PC-3 (cell line): ENCODE measurements at regions not wholly inside any gene's neighbourhood (a gene's known extent, or its start where the extent isn't known, plus 50 kb on each side); places are given as distances from the start of the nearest gene placed in this dataset.

Experiments used
- EZH2 ChIP-seq: fragments of 300-600 bp; sonication (generic); IDR thresholded peaks from one replicate; pipeline ENCODE4 v1.6.1; 2017; ENCODE audit warnings: antibody characterized with exemption, mild to moderate bottlenecking, low read length; ENCODE audit not compliant: unreplicated experiment
- EZH2phosphoT487 ChIP-seq: fragments of 300-600 bp; sonication (generic); IDR thresholded peaks from 2 replicates; pipeline ENCODE4 v1.6.1; 2018; ENCODE audit warnings: mild to moderate bottlenecking, antibody characterized with exemption, low read length, borderline replicate concordance
- TF ChIP-seq, protein P1 (sequence below): fragments of 300-600 bp; sonication (generic); conservative IDR thresholded peaks from 2 replicates; pipeline ENCODE4 v1.5.1; 2017; ENCODE audit warnings: antibody characterized with exemption, low read depth, mild to moderate bottlenecking, low read length

DNA sequence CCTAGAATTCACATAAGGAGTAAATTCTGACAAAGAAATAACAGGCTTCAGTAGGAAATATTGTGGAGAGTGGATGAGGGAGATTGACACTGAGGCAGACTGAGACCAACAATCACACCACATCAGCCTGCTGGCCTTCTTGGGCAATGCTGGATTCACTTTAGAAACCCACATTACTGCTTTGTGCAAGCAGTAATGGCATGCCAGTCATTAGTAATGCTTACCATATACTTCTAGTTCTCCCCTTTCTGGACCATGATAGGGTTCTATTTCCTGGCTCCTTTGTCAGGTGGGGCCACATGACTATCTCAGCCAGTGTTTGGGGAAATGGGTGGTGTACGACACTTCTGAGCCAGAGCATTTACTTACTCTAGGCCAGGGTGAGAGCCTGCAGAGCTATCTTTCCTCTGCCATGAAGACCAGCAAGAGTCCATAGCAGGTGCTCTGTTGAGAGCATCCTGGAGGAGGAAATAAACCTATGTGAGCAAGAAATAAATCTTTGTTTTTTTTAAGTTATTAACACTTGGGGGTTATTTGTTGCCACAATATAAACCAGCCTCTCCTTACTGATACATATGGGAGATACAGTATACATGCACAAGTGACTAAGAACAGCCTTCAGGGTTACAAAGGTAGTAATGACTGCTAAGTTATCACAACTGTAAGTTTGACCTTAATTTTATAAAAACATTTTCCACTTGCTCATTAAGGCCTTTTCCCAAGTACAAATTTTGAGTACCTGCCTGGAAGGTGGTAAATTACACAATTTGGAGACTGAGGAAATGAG, 89.3 kb upstream of the TANK start:
- TF ChIP-seq, protein P1, sequence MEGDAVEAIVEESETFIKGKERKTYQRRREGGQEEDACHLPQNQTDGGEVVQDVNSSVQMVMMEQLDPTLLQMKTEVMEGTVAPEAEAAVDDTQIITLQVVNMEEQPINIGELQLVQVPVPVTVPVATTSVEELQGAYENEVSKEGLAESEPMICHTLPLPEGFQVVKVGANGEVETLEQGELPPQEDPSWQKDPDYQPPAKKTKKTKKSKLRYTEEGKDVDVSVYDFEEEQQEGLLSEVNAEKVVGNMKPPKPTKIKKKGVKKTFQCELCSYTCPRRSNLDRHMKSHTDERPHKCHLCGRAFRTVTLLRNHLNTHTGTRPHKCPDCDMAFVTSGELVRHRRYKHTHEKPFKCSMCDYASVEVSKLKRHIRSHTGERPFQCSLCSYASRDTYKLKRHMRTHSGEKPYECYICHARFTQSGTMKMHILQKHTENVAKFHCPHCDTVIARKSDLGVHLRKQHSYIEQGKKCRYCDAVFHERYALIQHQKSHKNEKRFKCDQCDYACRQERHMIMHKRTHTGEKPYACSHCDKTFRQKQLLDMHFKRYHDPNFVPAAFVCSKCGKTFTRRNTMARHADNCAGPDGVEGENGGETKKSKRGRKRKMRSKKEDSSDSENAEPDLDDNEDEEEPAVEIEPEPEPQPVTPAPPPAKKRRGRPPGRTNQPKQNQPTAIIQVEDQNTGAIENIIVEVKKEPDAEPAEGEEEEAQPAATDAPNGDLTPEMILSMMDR, result no peak
- TF ChIP-seq EZH2 (no peak), EZH2phosphoT487 (no peak)
